ENCODE measurements at regions not wholly inside any gene's neighbourhood (a gene's known extent, or its start where the extent isn't known, plus 50 kb on each side); places are given as distances from the start of the nearest gene placed in this dataset.

DNA sequence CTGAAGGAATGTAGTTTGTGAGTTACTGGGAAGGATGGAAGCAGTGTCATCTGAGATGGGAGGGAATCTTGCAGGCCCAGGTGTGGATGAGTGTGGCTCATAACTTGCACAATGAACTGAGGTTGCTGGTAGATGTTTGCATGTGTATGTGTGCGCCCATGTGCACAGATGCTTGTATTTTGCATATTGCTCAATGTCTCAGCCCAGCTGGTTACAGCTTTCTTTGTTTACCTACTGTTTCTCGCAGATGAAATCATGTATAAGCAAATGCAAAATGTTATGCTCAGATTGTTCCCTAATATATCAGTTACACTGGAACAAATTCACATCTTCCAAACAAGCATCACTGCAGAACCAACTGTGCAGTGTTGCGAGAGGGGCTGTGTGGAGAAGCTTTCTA lies 452.2 kb upstream of the EEF2KMT start:
- WGBS (ENCODE audit: low lambda C conversion rate) = 13% methylated on average over 3 of the region's 3 CpGs
- ChIA-PET POLR2A (no interaction called here), CTCF (ENCODE audit: low intra/inter-chr PET ratio, low total read pairs) (no interaction called here)
- BruUV-seq (replicated peaks) = no TSS peak
- H3K4me3 ChIP-seq (replicated peaks in 1 of 3; ENCODE audit: insufficient read depth in 1 of 3, low read depth in 2 of 3, low read length in 3 of 3) = no peak overlapping the region
- DNase-seq (ENCODE audit: low spot score) (no peak), ATAC-seq (no peak), FAIRE-seq (no peak)
- H2AFZ ChIP-seq (ENCODE audit: low read length) = no peak overlapping the region
- in situ Hi-C loops (cut with HindIII; ENCODE audit: extremely low pct_ligation_motif_present, low pct_unique_long_range_greater_than_20kb) (no loop called here), intact Hi-C loops (cut with micrococcal nuclease; ENCODE audit: unreplicated experiment) (no loop called here)
- no peaks in the 10 kb centered on the region for H4K20me1 ChIP-seq (ENCODE audit: insufficient read depth, low read length)
- H3K9me3 ChIP-seq (ENCODE audit: low read length) = no peaks in the 10 kb centered on the region
- H3K4me2 ChIP-seq (ENCODE audit: low read depth, low read length) = no peak overlapping the region
- no peak overlapping the region for H3K27ac ChIP-seq (ENCODE audit: extremely low read length, insufficient read depth, low read length)
- TF ChIP-seq SKI (IDR thresholded peaks at IDR 0.05; ENCODE audit: partially characterized antibody) = no peak
- no peak for TF ChIP-seq NBN (conservative IDR thresholded peaks at IDR 0.05)
- TF ChIP-seq NFKB2 (CRISPR knock-in tag; IDR thresholded peaks at IDR 0.05; ENCODE audit: borderline replicate concordance) = no peak
- TF ChIP-seq TSC22D2 (CRISPR knock-in tag; IDR thresholded peaks at IDR 0.05; ENCODE audit: borderline replicate concordance) = no peak
- no peak for TF ChIP-seq ZBTB8A (CRISPR knock-in tag; IDR thresholded peaks at IDR 0.05; ENCODE audit: borderline replicate concordance, low read depth)
- no peak for TF ChIP-seq ZBTB7A (CRISPR knock-in tag; IDR thresholded peaks at IDR 0.05)
- no peak for TF ChIP-seq HMG20A (CRISPR knock-in tag; IDR thresholded peaks at IDR 0.05; ENCODE audit: borderline replicate concordance)
- no peaks in the 10 kb centered on the region for H3K79me2 ChIP-seq (ENCODE audit: insufficient read depth, low read length)
- H3K27me3 ChIP-seq (ENCODE audit: control insufficient read depth in 1 of 2, insufficient read depth in 2 of 2, low read length in 2 of 2) = no peaks in the 10 kb centered on the region
- no peaks in the 10 kb centered on the region for H3K4me1 ChIP-seq (ENCODE audit: insufficient read depth, low read length)
- no peaks in the 10 kb centered on the region for H3K36me3 ChIP-seq (replicated peaks in 1 of 2; ENCODE audit: control insufficient read depth in 1 of 2, insufficient read depth in 2 of 2, low read length in 2 of 2)
- no peak overlapping the region for H3K9ac ChIP-seq (ENCODE audit: insufficient read depth, low read depth, low read length)

DNA sequence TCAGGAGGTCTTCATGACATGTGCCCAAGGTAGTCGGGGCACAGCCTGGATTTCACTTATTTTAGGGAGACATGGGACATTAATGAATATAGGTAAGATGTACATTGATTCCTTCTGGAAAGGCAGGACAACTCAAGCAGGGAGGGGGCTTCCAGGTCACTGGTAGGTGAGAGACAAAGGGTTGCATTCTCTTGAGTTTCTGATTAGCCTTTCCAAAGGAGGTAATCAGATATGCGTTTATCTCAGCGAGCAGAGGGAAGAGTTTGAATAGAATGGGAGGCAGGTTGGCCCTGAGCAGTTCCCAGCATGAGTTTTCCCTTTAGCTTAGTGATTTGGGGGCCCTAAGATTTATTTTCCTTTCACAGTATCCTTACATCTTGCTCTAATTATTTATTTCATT lies 443.8 kb upstream of the EEF2KMT start:
- Histone ChIP-seq H3K4me1 (ENCODE audit: insufficient read depth, low read length) (no peaks in the 10 kb centered on the region), H3K27ac (ENCODE audit: extremely low read length, insufficient read depth, low read length) (no peak overlapping the region), H3K9ac (ENCODE audit: insufficient read depth, low read depth, low read length) (no peak overlapping the region), H3K36me3 (replicated peaks in 1 of 2; ENCODE audit: control insufficient read depth in 1 of 2, insufficient read depth in 2 of 2, low read length in 2 of 2) (no peaks in the 10 kb centered on the region), H3K4me3 (replicated peaks in 1 of 3; ENCODE audit: insufficient read depth in 1 of 3, low read depth in 2 of 3, low read length in 3 of 3) (no peak overlapping the region), H2AFZ (ENCODE audit: low read length) (no peak overlapping the region), H4K20me1 (ENCODE audit: insufficient read depth, low read length) (no peaks in the 10 kb centered on the region), H3K4me2 (ENCODE audit: low read depth, low read length) (no peak overlapping the region), H3K79me2 (ENCODE audit: insufficient read depth, low read length) (no peaks in the 10 kb centered on the region), H3K27me3 (ENCODE audit: control insufficient read depth in 1 of 2, insufficient read depth in 2 of 2, low read length in 2 of 2) (peaks cover 0 to 11% of the 10 kb centered on the region in 2 experiments; a peak in 3 of 5 replicates), H3K9me3 (ENCODE audit: low read length) (no peaks in the 10 kb centered on the region)
- no peak for TF ChIP-seq SAP130 (CRISPR knock-in tag; IDR thresholded peaks at IDR 0.05; ENCODE audit: low read depth)
- TF ChIP-seq, protein P1, sequence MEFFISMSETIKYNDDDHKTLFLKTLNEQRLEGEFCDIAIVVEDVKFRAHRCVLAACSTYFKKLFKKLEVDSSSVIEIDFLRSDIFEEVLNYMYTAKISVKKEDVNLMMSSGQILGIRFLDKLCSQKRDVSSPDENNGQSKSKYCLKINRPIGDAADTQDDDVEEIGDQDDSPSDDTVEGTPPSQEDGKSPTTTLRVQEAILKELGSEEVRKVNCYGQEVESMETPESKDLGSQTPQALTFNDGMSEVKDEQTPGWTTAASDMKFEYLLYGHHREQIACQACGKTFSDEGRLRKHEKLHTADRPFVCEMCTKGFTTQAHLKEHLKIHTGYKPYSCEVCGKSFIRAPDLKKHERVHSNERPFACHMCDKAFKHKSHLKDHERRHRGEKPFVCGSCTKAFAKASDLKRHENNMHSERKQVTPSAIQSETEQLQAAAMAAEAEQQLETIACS (CRISPR knock-in tag; IDR thresholded peaks at IDR 0.05) = no peak
- no peak for TF ChIP-seq MIER3 (CRISPR knock-in tag; IDR thresholded peaks at IDR 0.05; ENCODE audit: borderline replicate concordance)
- TF ChIP-seq HES4 (CRISPR knock-in tag; IDR thresholded peaks at IDR 0.05; ENCODE audit: borderline replicate concordance) = no peak
- TF ChIP-seq ZNF260 (CRISPR knock-in tag; IDR thresholded peaks at IDR 0.05; ENCODE audit: borderline replicate concordance, low read depth) = no peak
- no peak for TF ChIP-seq ZNF562 (CRISPR knock-in tag; IDR thresholded peaks at IDR 0.05; ENCODE audit: borderline replicate concordance)
- TF ChIP-seq CHD4 (IDR thresholded peaks at IDR 0.05; ENCODE audit: borderline replicate concordance, low read length) = no peak
- TF ChIP-seq CENPT (CRISPR knock-in tag; IDR thresholded peaks at IDR 0.05; ENCODE audit: low read depth) = no peak
- no peak for TF ChIP-seq ZNF224 (CRISPR knock-in tag; IDR thresholded peaks at IDR 0.05)
- TF ChIP-seq TP53 (CRISPR knock-in tag; conservative IDR thresholded peaks at IDR 0.05) = no peak
- TF ChIP-seq U2AF2 (IDR thresholded peaks at IDR 0.05; ENCODE audit: low read depth, low read length) = no peak
- TF ChIP-seq, protein P2, sequence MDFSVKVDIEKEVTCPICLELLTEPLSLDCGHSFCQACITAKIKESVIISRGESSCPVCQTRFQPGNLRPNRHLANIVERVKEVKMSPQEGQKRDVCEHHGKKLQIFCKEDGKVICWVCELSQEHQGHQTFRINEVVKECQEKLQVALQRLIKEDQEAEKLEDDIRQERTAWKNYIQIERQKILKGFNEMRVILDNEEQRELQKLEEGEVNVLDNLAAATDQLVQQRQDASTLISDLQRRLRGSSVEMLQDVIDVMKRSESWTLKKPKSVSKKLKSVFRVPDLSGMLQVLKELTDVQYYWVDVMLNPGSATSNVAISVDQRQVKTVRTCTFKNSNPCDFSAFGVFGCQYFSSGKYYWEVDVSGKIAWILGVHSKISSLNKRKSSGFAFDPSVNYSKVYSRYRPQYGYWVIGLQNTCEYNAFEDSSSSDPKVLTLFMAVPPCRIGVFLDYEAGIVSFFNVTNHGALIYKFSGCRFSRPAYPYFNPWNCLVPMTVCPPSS (IDR thresholded peaks at IDR 0.05) = no peak
- TF ChIP-seq CEBPB (IDR thresholded peaks at IDR 0.05; ENCODE audit: borderline replicate concordance, low read depth, low read length) = no peak
- ATAC-seq (no peak), FAIRE-seq (no peak), DNase-seq (ENCODE audit: low spot score) (no peak)
- 14% methylated on average over 3 of the region's 3 CpGs for WGBS (ENCODE audit: low lambda C conversion rate)
- in situ Hi-C loops (cut with HindIII; ENCODE audit: extremely low pct_ligation_motif_present, low pct_unique_long_range_greater_than_20kb) = no loop called here
- BruUV-seq (replicated peaks) = no TSS peak
- CTCF ChIA-PET (ENCODE audit: low intra/inter-chr PET ratio, low total read pairs) = no interaction called here
- intact Hi-C loops (cut with micrococcal nuclease; ENCODE audit: unreplicated experiment) = no loop called here
- POLR2A ChIA-PET = no interaction called here

Data from HepG2 (cell line).